Thyroid gland (tissue), 4 donors: ENCODE measurements at regions not wholly inside any gene's neighbourhood (a gene's known extent, or its start where the extent isn't known, plus 50 kb on each side); places are given as distances from the start of the nearest gene placed in this dataset.

Experiments used
- DNase-seq, 2 donors: peaks; one replicate each; pipeline ENCODE4 v3.0.0-alpha.2; 2019
- H3K27ac ChIP-seq, 3 donors: fragments of 200-600 bp; sonication (generic); 1 replicate in 2 of 3; 2 replicates in 1 of 3; pipeline ENCODE4 v1.5.1; 2016 to 2019; ENCODE audit warnings: mild to moderate bottlenecking in 1 of 3, moderate library complexity in 1 of 3
- H3K27me3 ChIP-seq: fragments of 200-600 bp; sonication (generic); one replicate; pipeline ENCODE4 v1.5.1; 2019
- H3K36me3 ChIP-seq, 2 donors: fragments of 200-600 bp; sonication (generic); one replicate each; pipeline ENCODE4 v1.5.1; 2016 to 2019
- H3K4me1 ChIP-seq, 2 donors: fragments of 200-600 bp; sonication (generic); one replicate each; pipeline ENCODE4 v1.5.1; 2017 to 2019
- H3K4me3 ChIP-seq, 3 donors: fragments of 200-600 bp; sonication (generic); replicated peaks in 1 of 3; 1 replicate in 2 of 3; 2 replicates in 1 of 3; pipeline ENCODE4 v1.5.1; 2016; ENCODE audit warnings: mild to moderate bottlenecking in 1 of 3
- H3K9me3 ChIP-seq: fragments of 200-600 bp; sonication (generic); one replicate; pipeline ENCODE4 v1.5.1; 2017
- POLR2A ChIP-seq, 2 donors: fragments of 450-650 bp; IDR thresholded peaks; one replicate each; pipeline ENCODE4 v1.6.1; 2017; ENCODE audit warnings: antibody characterized with exemption in 2 of 2, mild to moderate bottlenecking in 2 of 2, moderate library complexity in 1 of 2
- WGBS, 2 donors: methylation state at CpG; one replicate each; pipeline ENCODE4 v1.1.5; 2017; 5-methylcytosine and 5-hydroxymethylcytosine counted together
- intact Hi-C: fragments of 100-400 bp; cut with DNase I; formaldehyde crosslinking; loops from one replicate; pipeline ENCODE4 v1.15.1; 2023
- TF ChIP-seq, protein P1 (sequence below), 6 experiments: fragments of 200-600 bp in 3 of 6; fragments of 450-650 bp in 3 of 6; sonication (generic) in 3 of 6; IDR thresholded peaks; one replicate each; pipeline ENCODE4 v1.5.1; 2016 to 2019; ENCODE audit warnings: antibody characterized with exemption in 6 of 6, mild to moderate bottlenecking in 2 of 6, inconsistent platforms in 1 of 6, moderate library complexity in 1 of 6

DNA sequence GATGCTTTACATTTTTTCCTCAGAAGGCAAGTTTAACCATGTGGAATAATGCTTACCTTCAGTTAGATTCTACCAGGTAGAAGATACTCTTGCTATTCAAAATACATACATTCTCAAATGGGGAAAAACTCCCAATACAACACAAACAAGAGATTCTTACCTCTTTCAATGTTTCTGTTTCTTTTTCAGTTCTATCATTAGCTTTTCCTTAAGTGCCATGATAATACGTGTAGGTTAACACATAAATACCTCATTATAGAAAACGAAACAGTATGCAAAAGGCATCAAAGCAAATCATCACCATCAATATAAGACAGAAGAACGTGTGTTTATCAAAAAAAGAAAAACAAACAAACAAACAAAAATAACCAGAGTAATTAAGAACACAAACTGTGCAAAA lies 300.7 kb upstream of the ROBO1 start:
- 65 to 74% methylated on average over 3 of the region's 3 CpGs for WGBS, 2 donors
- no peak overlapping the region for H3K27ac ChIP-seq
- H3K4me1 ChIP-seq = no peaks in the 10 kb centered on the region
- no peak for DNase-seq
- no peaks in the 10 kb centered on the region for H3K27me3 ChIP-seq
- TF ChIP-seq, protein P1, sequence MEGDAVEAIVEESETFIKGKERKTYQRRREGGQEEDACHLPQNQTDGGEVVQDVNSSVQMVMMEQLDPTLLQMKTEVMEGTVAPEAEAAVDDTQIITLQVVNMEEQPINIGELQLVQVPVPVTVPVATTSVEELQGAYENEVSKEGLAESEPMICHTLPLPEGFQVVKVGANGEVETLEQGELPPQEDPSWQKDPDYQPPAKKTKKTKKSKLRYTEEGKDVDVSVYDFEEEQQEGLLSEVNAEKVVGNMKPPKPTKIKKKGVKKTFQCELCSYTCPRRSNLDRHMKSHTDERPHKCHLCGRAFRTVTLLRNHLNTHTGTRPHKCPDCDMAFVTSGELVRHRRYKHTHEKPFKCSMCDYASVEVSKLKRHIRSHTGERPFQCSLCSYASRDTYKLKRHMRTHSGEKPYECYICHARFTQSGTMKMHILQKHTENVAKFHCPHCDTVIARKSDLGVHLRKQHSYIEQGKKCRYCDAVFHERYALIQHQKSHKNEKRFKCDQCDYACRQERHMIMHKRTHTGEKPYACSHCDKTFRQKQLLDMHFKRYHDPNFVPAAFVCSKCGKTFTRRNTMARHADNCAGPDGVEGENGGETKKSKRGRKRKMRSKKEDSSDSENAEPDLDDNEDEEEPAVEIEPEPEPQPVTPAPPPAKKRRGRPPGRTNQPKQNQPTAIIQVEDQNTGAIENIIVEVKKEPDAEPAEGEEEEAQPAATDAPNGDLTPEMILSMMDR (IDR thresholded peaks at IDR 0.05) = no peak
- no peak for TF ChIP-seq POLR2A (IDR thresholded peaks at IDR 0.05)
- no peaks in the 10 kb centered on the region for H3K9me3 ChIP-seq
- H3K4me3 ChIP-seq = no peak overlapping the region
- H3K36me3 ChIP-seq = no peaks in the 10 kb centered on the region
- intact Hi-C loops = no loop called here

DNA sequence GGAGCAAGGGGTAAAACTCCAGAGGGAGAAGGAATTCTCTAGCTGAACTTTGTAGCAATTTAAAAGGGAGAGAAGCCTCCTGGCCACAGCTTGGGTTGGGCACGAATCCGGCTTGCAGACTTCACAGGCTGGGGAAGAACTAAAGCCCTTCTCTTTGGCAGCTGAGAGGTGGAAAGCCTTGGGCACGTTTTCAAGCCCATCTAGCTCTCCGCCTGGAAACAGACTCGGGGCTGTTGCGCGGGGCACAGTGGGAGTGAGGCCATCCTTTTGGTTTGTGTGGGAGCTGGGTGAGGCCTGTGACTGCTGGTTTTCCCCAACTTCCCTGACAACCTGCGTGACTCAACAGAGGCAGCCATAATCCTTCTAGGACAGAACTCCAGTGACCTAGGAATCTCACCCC lies 295.7 kb upstream of the ROBO1 start:
- TF ChIP-seq, protein P1 (IDR thresholded peaks at IDR 0.05) = no peak
- TF ChIP-seq POLR2A (IDR thresholded peaks at IDR 0.05) = no peak
- intact Hi-C loops = no loop called here
- Histone ChIP-seq H3K4me1 (no peaks in the 10 kb centered on the region), H3K4me3 (no peak overlapping the region), H3K9me3 (no peaks in the 10 kb centered on the region), H3K27ac (no peak overlapping the region), H3K27me3 (no peaks in the 10 kb centered on the region), H3K36me3 (no peaks in the 10 kb centered on the region)
- 94 to 95% methylated on average over 6 to 8 of the region's 8 CpGs for WGBS, 2 donors
- no peak for DNase-seq

DNA sequence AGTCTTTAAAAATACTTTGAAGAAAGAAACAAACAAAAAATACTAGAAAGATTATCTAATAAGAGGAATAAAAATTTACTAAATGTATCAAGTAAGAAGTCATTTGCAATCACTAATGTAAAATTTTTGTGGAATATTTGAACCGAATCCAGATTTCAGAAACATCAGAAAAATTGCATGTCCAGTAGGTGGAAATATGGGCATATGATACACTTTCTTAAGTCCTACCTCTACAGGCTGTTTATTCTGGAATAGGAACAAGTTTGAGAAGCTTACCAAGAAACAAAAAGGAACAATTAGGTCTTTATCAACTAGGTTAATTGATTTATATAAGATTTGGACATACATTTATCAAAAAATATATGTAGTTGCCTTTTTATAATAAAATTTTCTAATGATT lies 292.9 kb upstream of the ROBO1 start:
- H3K9me3 ChIP-seq = no peaks in the 10 kb centered on the region
- H3K4me1 ChIP-seq = no peaks in the 10 kb centered on the region
- no peak overlapping the region for H3K4me3 ChIP-seq
- no peak for DNase-seq
- intact Hi-C loops = no loop called here
- WGBS, 2 donors = 86 to 92% methylated on average over 1 of the region's 1 CpG
- no peaks in the 10 kb centered on the region for H3K36me3 ChIP-seq
- TF ChIP-seq POLR2A (IDR thresholded peaks at IDR 0.05) = no peak
- TF ChIP-seq, protein P1 (IDR thresholded peaks at IDR 0.05) = no peak
- no peak overlapping the region for H3K27ac ChIP-seq
- no peaks in the 10 kb centered on the region for H3K27me3 ChIP-seq

DNA sequence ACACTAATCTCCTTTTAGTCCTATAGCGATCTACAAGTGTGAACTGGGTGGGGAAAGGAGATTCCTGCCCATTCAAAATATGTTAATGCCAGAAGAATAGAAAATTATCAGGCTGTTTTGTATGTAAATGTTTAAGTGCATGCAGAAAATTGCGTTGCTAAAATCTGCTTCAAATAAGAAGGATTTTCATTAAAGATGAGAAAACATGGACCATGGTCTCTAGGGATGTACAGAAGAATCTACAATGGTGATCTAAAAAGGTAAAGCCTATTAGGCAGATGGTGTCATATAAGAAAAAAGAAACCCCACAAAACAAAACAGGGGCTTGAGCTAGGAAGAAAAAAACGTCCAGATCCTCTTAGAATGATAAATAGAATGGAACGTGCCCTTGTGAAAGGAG lies 287.5 kb upstream of the ROBO1 start:
- H3K9me3 ChIP-seq = no peaks in the 10 kb centered on the region
- no peak for DNase-seq
- H3K27me3 ChIP-seq = no peaks in the 10 kb centered on the region
- H3K4me3 ChIP-seq = no peak overlapping the region
- H3K27ac ChIP-seq = no peak overlapping the region
- H3K36me3 ChIP-seq = no peaks in the 10 kb centered on the region
- TF ChIP-seq POLR2A (IDR thresholded peaks at IDR 0.05) = no peak
- TF ChIP-seq, protein P1 (IDR thresholded peaks at IDR 0.05) = no peak
- intact Hi-C loops = no loop called here
- WGBS, 2 donors = 57 to 63% methylated on average over 4 of the region's 4 CpGs
- H3K4me1 ChIP-seq = no peaks in the 10 kb centered on the region

DNA sequence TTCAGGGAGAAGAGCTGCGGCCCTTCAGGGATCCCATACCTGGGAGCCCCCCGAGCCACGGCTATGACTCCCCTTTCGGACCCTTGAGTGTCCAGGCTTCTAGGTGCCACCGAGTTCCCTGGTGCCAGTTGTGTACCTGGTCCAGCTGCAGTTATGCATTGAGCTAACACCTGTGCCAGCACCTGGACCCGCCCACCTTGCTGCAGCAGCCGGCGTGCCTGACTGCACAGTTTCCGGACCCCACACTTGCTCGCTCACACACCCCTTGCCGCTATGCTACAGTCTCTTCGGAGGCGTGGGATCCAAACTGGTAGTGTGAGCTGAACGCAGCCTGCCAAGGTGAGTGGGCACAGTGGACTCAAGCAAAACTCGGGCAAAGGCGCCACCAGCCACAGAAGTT lies 284.5 kb upstream of the ROBO1 start:
- Histone ChIP-seq H3K4me3 (no peak overlapping the region), H3K4me1 (no peaks in the 10 kb centered on the region), H3K9me3 (no peaks in the 10 kb centered on the region), H3K36me3 (no peaks in the 10 kb centered on the region), H3K27ac (no peak overlapping the region), H3K27me3 (no peaks in the 10 kb centered on the region)
- no peak for DNase-seq
- 95 to 96% methylated on average over 16 of the region's 16 CpGs for WGBS, 2 donors
- intact Hi-C loops = no loop called here
- TF ChIP-seq POLR2A (IDR thresholded peaks at IDR 0.05) = no peak
- TF ChIP-seq, protein P1 (IDR thresholded peaks at IDR 0.05) = no peak
